A549 (cell line): ENCODE measurements at regions not wholly inside any gene's neighbourhood (a gene's known extent, or its start where the extent isn't known, plus 50 kb on each side); places are given as distances from the start of the nearest gene placed in this dataset.

Experiments used
- CTCF ChIP-seq: fragments of >200 bp; sonication (Bioruptor Twin); formaldehyde crosslinking; IDR thresholded peaks from 3 replicates; pipeline ENCODE4 v1.5.1; 2016
- KDM5A ChIP-seq: fragments of 200-600 bp; sonication (generic); IDR thresholded peaks from 2 replicates; pipeline ENCODE4 v1.6.1; 2016; ENCODE audit warnings: antibody characterized with exemption, mild to moderate bottlenecking
- POLR2AphosphoS2 ChIP-seq: conservative IDR thresholded peaks from 2 replicates; pipeline ENCODE4 v1.6.1; 2012; ENCODE audit warnings: low read length, improper control_type of control experiment, inconsistent platforms
- RFX5 ChIP-seq: fragments of 450-650 bp; IDR thresholded peaks from 2 replicates; pipeline ENCODE4 v1.7.1; 2014; ENCODE audit warnings: antibody characterized with exemption, mild to moderate bottlenecking, moderate library complexity
- SREBF2 ChIP-seq: fragments of 450-650 bp; IDR thresholded peaks from 2 replicates; pipeline ENCODE4 v1.6.1; 2014; ENCODE audit warnings: mild to moderate bottlenecking, moderate library complexity
- USF2 ChIP-seq: fragments of 450-650 bp; IDR thresholded peaks from 2 replicates; pipeline ENCODE4 v1.6.1; 2014; ENCODE audit warnings: antibody characterized with exemption
- TF ChIP-seq, protein P1 (sequence below): fragments of 200-600 bp; sonication (generic); IDR thresholded peaks from 2 replicates; pipeline ENCODE4 v1.6.1; 2016; ENCODE audit warnings: antibody characterized with exemption, mild to moderate bottlenecking, moderate library complexity
- TF ChIP-seq, protein P2 (sequence below): fragments of 250-450 bp; sonication (Bioruptor Pico); IDR thresholded peaks from 2 replicates; pipeline ENCODE4 v1.5.0; 2021; ENCODE audit warnings: mild to moderate bottlenecking, moderate library complexity, borderline replicate concordance

DNA sequence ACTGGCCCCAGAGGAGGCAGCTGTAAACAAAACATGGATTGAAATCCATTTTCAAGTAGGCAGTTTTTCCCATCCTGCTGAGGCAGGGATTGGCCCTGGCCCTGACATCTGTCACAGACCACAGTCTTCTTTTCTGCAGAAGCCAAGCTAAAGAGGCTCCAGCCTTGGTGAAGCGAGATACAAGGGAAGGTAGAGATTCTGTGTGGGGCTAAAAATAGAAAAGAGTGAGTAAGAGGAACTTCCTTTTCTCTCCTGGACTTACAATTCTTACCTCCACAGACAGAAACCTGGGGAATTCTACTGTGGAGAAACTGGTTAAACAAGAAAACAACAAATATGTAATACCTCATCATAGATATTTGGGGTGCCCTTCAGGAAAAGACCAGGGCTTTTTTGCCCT lies 624.8 kb upstream of the FZD8 start:
- TF ChIP-seq, protein P1, sequence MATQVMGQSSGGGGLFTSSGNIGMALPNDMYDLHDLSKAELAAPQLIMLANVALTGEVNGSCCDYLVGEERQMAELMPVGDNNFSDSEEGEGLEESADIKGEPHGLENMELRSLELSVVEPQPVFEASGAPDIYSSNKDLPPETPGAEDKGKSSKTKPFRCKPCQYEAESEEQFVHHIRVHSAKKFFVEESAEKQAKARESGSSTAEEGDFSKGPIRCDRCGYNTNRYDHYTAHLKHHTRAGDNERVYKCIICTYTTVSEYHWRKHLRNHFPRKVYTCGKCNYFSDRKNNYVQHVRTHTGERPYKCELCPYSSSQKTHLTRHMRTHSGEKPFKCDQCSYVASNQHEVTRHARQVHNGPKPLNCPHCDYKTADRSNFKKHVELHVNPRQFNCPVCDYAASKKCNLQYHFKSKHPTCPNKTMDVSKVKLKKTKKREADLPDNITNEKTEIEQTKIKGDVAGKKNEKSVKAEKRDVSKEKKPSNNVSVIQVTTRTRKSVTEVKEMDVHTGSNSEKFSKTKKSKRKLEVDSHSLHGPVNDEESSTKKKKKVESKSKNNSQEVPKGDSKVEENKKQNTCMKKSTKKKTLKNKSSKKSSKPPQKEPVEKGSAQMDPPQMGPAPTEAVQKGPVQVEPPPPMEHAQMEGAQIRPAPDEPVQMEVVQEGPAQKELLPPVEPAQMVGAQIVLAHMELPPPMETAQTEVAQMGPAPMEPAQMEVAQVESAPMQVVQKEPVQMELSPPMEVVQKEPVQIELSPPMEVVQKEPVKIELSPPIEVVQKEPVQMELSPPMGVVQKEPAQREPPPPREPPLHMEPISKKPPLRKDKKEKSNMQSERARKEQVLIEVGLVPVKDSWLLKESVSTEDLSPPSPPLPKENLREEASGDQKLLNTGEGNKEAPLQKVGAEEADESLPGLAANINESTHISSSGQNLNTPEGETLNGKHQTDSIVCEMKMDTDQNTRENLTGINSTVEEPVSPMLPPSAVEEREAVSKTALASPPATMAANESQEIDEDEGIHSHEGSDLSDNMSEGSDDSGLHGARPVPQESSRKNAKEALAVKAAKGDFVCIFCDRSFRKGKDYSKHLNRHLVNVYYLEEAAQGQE = no peak
- TF ChIP-seq RFX5 (no peak), POLR2AphosphoS2 (no peak), SREBF2 (no peak), KDM5A (no peak), CTCF (no peak), USF2 (no peak)
- TF ChIP-seq, protein P2, sequence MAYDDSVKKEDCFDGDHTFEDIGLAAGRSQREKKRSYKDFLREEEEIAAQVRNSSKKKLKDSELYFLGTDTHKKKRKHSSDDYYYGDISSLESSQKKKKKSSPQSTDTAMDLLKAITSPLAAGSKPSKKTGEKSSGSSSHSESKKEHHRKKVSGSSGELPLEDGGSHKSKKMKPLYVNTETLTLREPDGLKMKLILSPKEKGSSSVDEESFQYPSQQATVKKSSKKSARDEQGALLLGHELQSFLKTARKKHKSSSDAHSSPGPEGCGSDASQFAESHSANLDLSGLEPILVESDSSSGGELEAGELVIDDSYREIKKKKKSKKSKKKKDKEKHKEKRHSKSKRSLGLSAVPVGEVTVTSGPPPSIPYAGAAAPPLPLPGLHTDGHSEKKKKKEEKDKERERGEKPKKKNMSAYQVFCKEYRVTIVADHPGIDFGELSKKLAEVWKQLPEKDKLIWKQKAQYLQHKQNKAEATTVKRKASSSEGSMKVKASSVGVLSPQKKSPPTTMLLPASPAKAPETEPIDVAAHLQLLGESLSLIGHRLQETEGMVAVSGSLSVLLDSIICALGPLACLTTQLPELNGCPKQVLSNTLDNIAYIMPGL (CRISPR knock-in tag) = no peak
